Epithelial cell of esophagus (primary cell): ENCODE measurements at regions not wholly inside any gene's neighbourhood (a gene's known extent, or its start where the extent isn't known, plus 50 kb on each side); places are given as distances from the start of the nearest gene placed in this dataset.

Experiments
- DNase-seq: peaks from one replicate; pipeline ENCODE4 v3.0.0; 2010; ENCODE audit warnings: low read depth
- H3K4me3 ChIP-seq: 2 replicates; pipeline ENCODE4 v1.5.1; 2011; ENCODE audit warnings: mild to moderate bottlenecking, low read length, control low read depth
- TF ChIP-seq, protein P1 (sequence below): IDR thresholded peaks from 2 replicates; pipeline ENCODE4 v1.5.1; 2011; ENCODE audit warnings: low read depth, mild to moderate bottlenecking, low read length, control low read depth, inconsistent platforms; ENCODE audit not compliant: insufficient read depth; ENCODE audit errors: missing control alignments

DNA sequence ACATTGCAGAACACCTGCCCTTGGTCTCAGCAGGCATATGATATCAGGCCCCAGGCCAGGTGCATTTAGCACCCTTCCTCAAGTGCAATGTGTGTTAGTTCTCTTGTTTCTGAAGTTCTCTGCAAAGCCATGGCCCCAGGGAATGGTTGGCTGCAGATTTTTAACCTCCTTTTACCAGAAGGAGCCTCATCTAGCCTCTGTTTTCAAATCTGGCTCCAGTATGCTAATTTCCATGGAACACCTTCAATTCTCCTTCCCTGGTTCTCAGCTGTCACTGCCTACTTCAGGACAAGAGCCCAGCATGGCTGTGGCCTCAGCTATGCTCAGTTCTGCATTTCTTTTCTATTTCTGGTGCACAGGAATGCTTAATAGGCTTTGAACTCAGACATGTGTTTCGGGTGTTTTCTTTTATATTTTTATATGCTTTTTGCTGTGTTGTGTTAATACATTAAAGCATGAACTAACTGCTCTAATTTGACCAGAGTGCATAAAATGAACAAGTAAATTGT is 51.6 kb upstream of the OGFRL1 start:
- no peak for DNase-seq
- TF ChIP-seq, protein P1, sequence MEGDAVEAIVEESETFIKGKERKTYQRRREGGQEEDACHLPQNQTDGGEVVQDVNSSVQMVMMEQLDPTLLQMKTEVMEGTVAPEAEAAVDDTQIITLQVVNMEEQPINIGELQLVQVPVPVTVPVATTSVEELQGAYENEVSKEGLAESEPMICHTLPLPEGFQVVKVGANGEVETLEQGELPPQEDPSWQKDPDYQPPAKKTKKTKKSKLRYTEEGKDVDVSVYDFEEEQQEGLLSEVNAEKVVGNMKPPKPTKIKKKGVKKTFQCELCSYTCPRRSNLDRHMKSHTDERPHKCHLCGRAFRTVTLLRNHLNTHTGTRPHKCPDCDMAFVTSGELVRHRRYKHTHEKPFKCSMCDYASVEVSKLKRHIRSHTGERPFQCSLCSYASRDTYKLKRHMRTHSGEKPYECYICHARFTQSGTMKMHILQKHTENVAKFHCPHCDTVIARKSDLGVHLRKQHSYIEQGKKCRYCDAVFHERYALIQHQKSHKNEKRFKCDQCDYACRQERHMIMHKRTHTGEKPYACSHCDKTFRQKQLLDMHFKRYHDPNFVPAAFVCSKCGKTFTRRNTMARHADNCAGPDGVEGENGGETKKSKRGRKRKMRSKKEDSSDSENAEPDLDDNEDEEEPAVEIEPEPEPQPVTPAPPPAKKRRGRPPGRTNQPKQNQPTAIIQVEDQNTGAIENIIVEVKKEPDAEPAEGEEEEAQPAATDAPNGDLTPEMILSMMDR = no peak

DNA sequence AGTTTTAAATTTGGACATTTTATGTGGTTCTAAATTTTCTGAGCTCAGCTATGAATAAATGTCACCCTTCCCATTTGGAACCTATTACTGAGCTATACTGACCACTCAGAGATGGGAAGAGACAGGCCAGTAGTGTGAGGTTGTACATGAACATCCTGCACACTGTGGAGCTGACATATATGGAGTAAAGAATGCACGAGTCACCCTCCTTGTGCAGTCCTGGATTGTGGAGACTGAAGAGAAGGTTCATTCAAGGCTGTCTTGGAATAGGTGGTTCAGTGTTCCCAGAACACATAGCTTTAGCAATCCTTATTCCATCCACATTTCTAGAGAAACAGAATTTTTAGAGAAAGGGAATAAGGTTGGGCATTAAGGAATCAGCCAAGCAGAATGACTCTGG is 50.3 kb upstream of the OGFRL1 start:
- peak; percentile 55 for DNase-seq
- TF ChIP-seq, protein P1 = no peak
- no peak overlapping the region for H3K4me3 ChIP-seq

More for the DNA sequence above, 51.6 kb upstream of the OGFRL1 start:
- no peak overlapping the region for H3K4me3 ChIP-seq
